ENCODE measurements at regions not wholly inside any gene's neighbourhood (a gene's known extent, or its start where the extent isn't known, plus 50 kb on each side); places are given as distances from the start of the nearest gene placed in this dataset.

DNA sequence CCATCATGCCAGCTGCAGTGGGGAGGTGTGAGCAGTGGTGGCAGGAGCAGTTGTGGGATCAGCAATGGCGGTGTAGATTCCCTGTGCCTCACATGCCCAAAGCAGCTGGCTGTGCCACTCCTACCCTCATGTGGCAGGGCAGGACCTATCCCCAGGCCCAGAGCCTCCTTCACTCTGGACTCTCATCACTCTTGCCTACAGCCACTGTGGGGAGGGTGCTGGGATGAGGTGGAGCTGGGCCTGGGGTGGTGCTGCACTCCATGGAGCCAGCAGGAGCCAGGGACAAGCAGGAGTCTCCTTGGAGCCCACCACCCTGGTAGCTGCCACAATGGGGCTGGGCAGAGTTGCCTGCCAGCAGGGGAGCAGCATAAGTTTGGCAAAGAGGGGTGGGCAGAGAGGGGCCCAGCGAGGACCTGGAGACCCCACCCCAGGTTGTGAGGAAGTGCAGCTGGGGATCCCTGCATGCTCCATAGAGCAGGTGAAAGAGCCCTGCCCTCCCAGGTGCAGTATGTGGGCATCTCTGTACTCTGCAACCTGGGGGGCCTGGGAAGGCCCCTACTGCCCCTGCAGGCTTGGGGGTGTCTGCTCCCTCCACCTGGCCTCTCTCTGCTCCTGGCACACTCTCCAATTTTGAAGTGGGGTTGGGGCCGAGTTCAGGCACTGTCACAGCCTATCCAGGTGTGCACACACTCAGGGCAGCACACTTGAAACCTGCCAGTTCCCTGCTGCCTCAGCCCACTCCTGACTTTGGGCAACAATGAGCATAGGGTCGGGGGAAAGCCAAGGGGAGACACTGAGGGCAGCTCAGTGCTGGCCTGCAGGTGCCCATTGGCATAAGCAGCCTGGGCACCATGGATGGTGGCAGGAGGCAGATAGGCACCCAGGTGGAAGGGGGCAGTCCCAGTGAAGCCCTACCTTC lies 74.0 kb upstream of the INTU start:
- TF ChIP-seq GABPA (IDR thresholded peaks at IDR 0.05 in 1 of 2, conservative IDR thresholded peaks at IDR 0.05 in 1 of 2) (no peak), JUND (IDR thresholded peaks at IDR 0.05) (no peak), HNF4A (conservative IDR thresholded peaks at IDR 0.05) (no peak), SP1 (IDR thresholded peaks at IDR 0.05) (no peak)
- DNase-seq (ENCODE audit: low spot score): no peak
- H3K9ac ChIP-seq (ENCODE audit: low read depth in 1 of 2, low read length in 2 of 2): no peak overlapping the region
- H3K4me3 ChIP-seq (ENCODE audit: low read depth in 1 of 3, low read length in 3 of 3): no peak overlapping the region
- no peaks in the 10 kb centered on the region for H3K4me1 ChIP-seq (ENCODE audit: control insufficient read depth in 4 of 4, insufficient read depth in 4 of 4, low read length in 3 of 4)
- H3K9me3 ChIP-seq (ENCODE audit: control insufficient read depth in 4 of 4, low read length in 3 of 4): no peaks in the 10 kb centered on the region
- no peaks in the 10 kb centered on the region for H3K27me3 ChIP-seq (ENCODE audit: control insufficient read depth in 4 of 4, insufficient read depth in 4 of 4, low read length in 3 of 4)
- no peak overlapping the region for H3K27ac ChIP-seq (ENCODE audit: low read depth in 1 of 2, low read length in 2 of 2)
- H3K36me3 ChIP-seq (ENCODE audit: control insufficient read depth in 4 of 4, insufficient read depth in 3 of 4, low read depth in 1 of 4, low read length in 3 of 4): no peaks in the 10 kb centered on the region
- 73% methylated on average over 4 of the region's 4 CpGs for WGBS

GRCh38 chr4:127559981-127560380 lies 72.8 kb upstream of the INTU start:
- no peaks in the 10 kb centered on the region for H3K27me3 ChIP-seq (ENCODE audit: control insufficient read depth in 4 of 4, insufficient read depth in 4 of 4, low read length in 3 of 4)
- H3K4me1 ChIP-seq (ENCODE audit: control insufficient read depth in 4 of 4, insufficient read depth in 4 of 4, low read length in 3 of 4): no peaks in the 10 kb centered on the region
- H3K9me3 ChIP-seq (ENCODE audit: control insufficient read depth in 4 of 4, low read length in 3 of 4): no peaks in the 10 kb centered on the region
- no peak overlapping the region for H3K9ac ChIP-seq (ENCODE audit: low read depth in 1 of 2, low read length in 2 of 2)
- no peak for DNase-seq (ENCODE audit: low spot score)
- no peak overlapping the region for H3K27ac ChIP-seq (ENCODE audit: low read depth in 1 of 2, low read length in 2 of 2)
- H3K36me3 ChIP-seq (ENCODE audit: control insufficient read depth in 4 of 4, insufficient read depth in 3 of 4, low read depth in 1 of 4, low read length in 3 of 4): no peaks in the 10 kb centered on the region
- 93% methylated on average over 7 of the region's 7 CpGs for WGBS
- TF ChIP-seq EGR1 (IDR thresholded peaks at IDR 0.05; ENCODE audit: low read depth in 2 of 2): no peak
- TF ChIP-seq JUND (IDR thresholded peaks at IDR 0.05): no peak
- TF ChIP-seq HNF4A (conservative IDR thresholded peaks at IDR 0.05): no peak
- TF ChIP-seq SP1 (IDR thresholded peaks at IDR 0.05): no peak
- TF ChIP-seq TAF1 (conservative IDR thresholded peaks at IDR 0.05): no peak
- TF ChIP-seq ATF3 (IDR thresholded peaks at IDR 0.05): no peak
- TF ChIP-seq HNF4G (IDR thresholded peaks at IDR 0.05): no peak
- no peak for TF ChIP-seq ZBTB33 (IDR thresholded peaks at IDR 0.05)
- no peak for TF ChIP-seq NR2F2 (IDR thresholded peaks at IDR 0.05)
- TF ChIP-seq, protein P1, sequence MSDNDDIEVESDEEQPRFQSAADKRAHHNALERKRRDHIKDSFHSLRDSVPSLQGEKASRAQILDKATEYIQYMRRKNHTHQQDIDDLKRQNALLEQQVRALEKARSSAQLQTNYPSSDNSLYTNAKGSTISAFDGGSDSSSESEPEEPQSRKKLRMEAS (IDR thresholded peaks at IDR 0.05): no peak
- no peak for TF ChIP-seq GABPA (IDR thresholded peaks at IDR 0.05 in 1 of 2, conservative IDR thresholded peaks at IDR 0.05 in 1 of 2)
- no peak for TF ChIP-seq REST (IDR thresholded peaks at IDR 0.05)
- TF ChIP-seq FOXA2 (IDR thresholded peaks at IDR 0.05): no peak
- TF ChIP-seq, protein P2, sequence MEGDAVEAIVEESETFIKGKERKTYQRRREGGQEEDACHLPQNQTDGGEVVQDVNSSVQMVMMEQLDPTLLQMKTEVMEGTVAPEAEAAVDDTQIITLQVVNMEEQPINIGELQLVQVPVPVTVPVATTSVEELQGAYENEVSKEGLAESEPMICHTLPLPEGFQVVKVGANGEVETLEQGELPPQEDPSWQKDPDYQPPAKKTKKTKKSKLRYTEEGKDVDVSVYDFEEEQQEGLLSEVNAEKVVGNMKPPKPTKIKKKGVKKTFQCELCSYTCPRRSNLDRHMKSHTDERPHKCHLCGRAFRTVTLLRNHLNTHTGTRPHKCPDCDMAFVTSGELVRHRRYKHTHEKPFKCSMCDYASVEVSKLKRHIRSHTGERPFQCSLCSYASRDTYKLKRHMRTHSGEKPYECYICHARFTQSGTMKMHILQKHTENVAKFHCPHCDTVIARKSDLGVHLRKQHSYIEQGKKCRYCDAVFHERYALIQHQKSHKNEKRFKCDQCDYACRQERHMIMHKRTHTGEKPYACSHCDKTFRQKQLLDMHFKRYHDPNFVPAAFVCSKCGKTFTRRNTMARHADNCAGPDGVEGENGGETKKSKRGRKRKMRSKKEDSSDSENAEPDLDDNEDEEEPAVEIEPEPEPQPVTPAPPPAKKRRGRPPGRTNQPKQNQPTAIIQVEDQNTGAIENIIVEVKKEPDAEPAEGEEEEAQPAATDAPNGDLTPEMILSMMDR (IDR thresholded peaks at IDR 0.05; ENCODE audit: low read depth, low read length, missing input control): no peak
- no peak for TF ChIP-seq RAD21 (IDR thresholded peaks at IDR 0.05)
- no peak overlapping the region for H3K4me3 ChIP-seq (ENCODE audit: low read depth in 1 of 3, low read length in 3 of 3)
